ENCODE measurements at regions not wholly inside any gene's neighbourhood (a gene's known extent, or its start where the extent isn't known, plus 50 kb on each side); places are given as distances from the start of the nearest gene placed in this dataset.

DNA sequence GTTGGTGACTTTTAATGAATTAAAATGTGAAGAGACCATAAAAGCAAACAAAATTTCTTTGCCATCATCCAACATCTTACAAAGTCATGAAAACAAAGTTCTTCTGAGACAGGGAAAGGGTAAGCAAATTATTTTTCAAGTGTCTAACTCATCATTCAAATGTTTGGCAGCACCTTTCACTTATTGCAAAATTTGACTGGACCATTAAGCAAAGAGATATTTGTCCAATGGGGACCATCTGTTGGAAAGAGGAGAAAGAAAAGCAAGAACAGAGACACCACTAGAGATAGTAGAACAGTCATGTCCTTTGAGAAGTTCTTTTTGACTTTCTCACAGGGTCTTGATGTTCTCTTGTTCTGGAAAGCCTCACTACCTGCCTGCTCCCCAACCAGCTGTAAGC is 330.1 kb downstream of the PAPSS1 start:
- TF ChIP-seq ZFX (IDR thresholded peaks at IDR 0.05; ENCODE audit: borderline replicate concordance) = no peak
- TF ChIP-seq, protein P1, sequence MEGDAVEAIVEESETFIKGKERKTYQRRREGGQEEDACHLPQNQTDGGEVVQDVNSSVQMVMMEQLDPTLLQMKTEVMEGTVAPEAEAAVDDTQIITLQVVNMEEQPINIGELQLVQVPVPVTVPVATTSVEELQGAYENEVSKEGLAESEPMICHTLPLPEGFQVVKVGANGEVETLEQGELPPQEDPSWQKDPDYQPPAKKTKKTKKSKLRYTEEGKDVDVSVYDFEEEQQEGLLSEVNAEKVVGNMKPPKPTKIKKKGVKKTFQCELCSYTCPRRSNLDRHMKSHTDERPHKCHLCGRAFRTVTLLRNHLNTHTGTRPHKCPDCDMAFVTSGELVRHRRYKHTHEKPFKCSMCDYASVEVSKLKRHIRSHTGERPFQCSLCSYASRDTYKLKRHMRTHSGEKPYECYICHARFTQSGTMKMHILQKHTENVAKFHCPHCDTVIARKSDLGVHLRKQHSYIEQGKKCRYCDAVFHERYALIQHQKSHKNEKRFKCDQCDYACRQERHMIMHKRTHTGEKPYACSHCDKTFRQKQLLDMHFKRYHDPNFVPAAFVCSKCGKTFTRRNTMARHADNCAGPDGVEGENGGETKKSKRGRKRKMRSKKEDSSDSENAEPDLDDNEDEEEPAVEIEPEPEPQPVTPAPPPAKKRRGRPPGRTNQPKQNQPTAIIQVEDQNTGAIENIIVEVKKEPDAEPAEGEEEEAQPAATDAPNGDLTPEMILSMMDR (IDR thresholded peaks at IDR 0.05) = no peak
- H3K27ac ChIP-seq = no peak overlapping the region

DNA sequence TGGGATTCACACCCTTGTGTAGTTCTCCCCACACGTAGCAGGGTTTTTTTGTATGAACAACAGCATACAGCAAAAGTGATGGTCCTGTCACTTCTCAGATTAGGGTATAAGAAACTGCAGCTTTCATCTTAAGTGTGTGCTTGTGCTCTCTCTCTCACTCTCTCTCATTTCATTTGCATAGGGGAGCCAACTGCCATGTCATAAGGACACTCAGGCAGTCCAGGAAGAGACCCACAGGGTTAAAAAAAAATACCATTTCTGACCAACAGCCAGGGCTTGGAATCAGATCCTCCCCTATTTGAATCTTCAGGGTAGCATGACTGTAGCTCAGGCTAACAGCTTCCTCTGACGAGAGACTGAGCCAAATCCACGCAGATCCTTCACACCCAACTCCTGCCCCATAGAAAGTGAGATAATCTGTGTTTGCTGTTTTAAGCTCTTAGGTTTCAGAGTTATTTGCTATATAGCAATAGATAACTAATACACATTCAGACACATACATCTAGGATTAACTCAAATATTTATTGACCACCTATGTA is 331.2 kb downstream of the PAPSS1 start:
- H3K27ac ChIP-seq = no peak overlapping the region
- TF ChIP-seq, protein P1 (IDR thresholded peaks at IDR 0.05) = no peak
- no peak for TF ChIP-seq ZFX (IDR thresholded peaks at IDR 0.05; ENCODE audit: borderline replicate concordance)

DNA sequence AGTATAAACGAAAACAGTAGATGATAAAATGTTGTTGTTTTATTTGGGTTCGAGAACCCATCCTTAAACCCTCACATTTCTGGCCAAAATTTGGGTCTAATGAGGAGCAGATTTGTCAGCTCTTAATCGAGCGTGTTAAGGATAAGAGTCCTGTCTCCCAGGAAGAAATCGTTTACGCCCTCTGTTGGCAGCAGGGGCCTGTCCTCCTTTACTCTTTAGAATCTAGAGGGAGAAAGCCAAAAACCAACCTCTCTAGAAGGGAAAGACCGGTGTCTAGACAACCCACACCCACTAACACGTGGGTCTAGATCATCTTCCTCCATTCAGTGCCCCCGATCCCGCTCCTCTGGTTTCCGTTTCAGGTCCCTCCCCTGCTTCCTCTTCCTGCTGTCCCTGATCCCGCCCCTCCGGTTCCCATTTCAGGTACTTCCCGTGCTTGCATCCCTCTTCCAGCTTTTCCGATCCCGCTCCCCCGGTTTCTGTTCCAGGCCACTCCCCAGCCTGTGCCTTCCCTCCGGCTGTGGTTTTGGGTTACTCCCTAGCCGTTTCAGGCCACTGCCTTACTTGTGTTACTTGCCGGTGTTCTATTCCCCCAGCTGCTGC is 339.1 kb downstream of the PAPSS1 start:
- no peak for TF ChIP-seq ZFX (IDR thresholded peaks at IDR 0.05; ENCODE audit: borderline replicate concordance)
- TF ChIP-seq, protein P1 (IDR thresholded peaks at IDR 0.05) = peak; percentile 41
- no peak overlapping the region for H3K27ac ChIP-seq

DNA sequence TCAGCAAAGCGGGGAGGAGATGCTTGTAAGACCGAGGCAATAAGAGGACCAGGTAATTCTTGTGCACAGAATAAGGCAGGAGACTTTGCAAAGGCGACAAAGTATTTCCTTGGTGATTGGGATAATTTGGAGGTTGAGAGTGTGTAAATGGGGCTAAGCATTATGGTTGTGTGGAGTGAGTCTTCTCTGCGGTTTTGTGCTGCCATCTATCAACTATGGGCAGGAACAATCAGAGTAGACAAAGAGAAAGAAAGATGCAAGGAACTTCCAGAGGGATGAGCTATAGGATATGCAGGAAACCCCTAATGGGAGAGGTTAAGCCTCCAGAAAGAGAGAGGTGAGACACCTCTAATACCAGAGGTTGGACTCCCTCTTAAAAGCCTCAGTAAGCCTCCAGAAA is 339.8 kb downstream of the PAPSS1 start:
- no peak for TF ChIP-seq ZFX (IDR thresholded peaks at IDR 0.05; ENCODE audit: borderline replicate concordance)
- TF ChIP-seq, protein P1 (IDR thresholded peaks at IDR 0.05) = no peak
- no peak overlapping the region for H3K27ac ChIP-seq

DNA sequence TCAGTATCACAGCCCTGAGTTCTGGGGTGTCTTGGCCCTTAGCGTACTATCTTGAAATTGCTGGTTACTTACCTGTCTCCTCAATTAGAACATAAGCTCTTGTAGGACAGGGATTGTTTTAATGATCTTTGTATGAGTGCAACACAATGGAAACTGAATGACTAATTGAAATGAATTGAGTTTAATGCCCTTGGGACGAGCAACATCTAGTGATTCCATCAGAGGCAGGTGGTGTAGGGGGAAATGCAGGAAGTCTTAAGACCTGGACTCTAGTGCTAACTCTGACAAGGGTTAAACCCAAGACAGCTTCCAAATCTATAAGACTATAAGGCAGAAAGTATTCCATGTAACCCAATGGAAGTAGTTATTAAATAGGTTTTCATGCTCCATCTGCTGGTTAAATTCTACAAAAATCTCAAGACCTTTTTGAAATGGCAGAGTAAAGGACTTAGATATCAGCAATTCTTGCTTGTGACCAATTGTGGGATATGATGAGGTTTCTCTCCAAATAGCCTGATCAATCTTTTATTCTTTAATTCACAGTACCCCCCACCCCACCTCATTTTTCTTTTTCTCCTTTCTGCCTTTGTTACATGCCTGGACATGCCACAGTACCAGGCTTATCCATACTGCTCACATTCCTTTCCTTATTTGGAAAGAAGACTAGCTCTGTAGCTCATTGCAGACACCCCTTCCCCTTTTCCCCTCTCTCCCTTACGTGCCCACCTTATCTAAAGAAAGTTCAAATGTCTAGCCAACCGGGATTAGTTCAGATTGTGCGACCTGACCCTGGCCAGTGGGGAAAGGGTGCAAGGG is 340.8 kb downstream of the PAPSS1 start:
- TF ChIP-seq, protein P1 (IDR thresholded peaks at IDR 0.05) = 0 out of 2 replicates have a peak, but pooled peaks have one; percentile 7
- TF ChIP-seq ZFX (IDR thresholded peaks at IDR 0.05; ENCODE audit: borderline replicate concordance) = no peak
- no peak overlapping the region for H3K27ac ChIP-seq

DNA sequence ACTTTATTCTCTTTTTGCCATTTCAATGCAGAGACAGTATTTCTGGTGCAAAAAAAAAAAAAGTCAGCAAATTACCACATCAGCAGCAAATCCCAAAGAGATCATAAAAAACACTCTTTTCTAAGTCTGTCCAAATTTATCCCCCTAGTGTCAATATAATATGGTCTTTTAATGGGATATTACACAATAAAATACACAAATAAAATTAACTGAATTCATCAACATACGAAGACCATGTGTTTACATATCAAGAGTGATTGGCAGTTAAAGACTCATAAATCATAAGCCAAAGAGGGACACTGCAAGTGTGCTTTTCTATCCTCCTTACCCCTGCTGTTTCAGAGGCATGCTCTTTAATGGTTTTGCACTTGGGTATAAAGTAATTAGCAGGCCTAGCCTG is 340.2 kb upstream of the DKK2 start:
- no peak overlapping the region for H3K27ac ChIP-seq
- TF ChIP-seq, protein P1 (IDR thresholded peaks at IDR 0.05) = no peak

DNA sequence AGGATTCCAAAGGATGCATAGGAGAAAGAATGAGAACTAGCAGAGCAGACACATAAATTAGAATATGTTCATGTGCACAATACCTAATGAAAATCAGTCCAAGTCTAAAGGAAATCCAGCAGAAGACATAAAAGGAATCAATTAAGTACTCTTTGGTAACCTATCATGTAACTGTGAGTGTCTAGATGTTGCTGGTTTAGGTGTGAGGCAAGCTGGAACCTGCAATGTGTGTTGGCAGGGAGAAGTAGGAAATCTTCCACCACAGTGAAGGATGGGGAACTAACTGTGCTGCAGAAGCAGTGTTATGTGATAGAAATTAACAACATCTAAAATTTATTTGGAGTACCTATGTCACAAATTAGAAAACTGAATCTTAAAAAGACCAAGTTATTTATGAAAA is 330.8 kb upstream of the DKK2 start:
- no peak overlapping the region for H3K27ac ChIP-seq
- no peak for TF ChIP-seq ZFX (IDR thresholded peaks at IDR 0.05; ENCODE audit: borderline replicate concordance)

Data from 22Rv1 (cell line).